ENCODE measurements at regions not wholly inside any gene's neighbourhood (a gene's known extent, or its start where the extent isn't known, plus 50 kb on each side); places are given as distances from the start of the nearest gene placed in this dataset.
A peak's percentile ranks its signal among the peaks of the same experiment; 100 is the strongest.

DNA sequence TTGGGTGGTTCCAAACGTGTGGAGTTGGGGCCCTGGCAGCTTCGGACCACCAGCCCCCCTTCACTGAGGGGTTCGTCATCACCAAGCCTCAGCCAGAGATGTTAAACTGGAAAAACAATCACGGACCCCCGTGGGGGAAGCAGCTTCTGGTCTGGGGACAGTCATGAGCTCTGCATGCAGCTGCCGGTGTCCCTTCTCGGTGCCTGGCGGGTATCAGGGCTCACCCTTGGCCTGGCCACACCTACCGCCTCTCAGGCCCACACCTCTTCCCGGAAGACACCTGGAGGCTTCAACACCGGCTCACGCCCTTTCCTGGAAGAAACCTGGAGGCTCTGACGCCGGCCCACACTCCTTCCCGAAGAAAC is 77.8 kb upstream of the BHLHE23 start:
- ATAC-seq (ENCODE audit: low FRiP score) (no peak), DNase-seq (peak; percentile 33 to 71)
- intact Hi-C loops (cut with DNase I) = no loop called here
- Histone ChIP-seq H3K4me1 (ENCODE audit: control insufficient read depth in 1 of 2, insufficient read depth in 2 of 2, low read length in 2 of 2) (no peaks in the 10 kb centered on the region), H3K27ac (ENCODE audit: low read depth in 1 of 2, low read length in 2 of 2) (no peak overlapping the region), H3K36me3 (ENCODE audit: control insufficient read depth in 1 of 2, insufficient read depth in 2 of 2, low read length in 1 of 2) (no peaks in the 10 kb centered on the region), H3K4me3 (ENCODE audit: low read length in 2 of 2) (no peak overlapping the region), H3K27me3 (ENCODE audit: control insufficient read depth in 1 of 2, insufficient read depth in 2 of 2, low read length in 1 of 2) (no peaks in the 10 kb centered on the region), H3K9me3 (ENCODE audit: control insufficient read depth, low read length) (peaks cover 2% of the 10 kb centered on the region)
- 68 to 71% methylated on average over 12 to 15 of the region's 15 CpGs for WGBS, 2 donors

DNA sequence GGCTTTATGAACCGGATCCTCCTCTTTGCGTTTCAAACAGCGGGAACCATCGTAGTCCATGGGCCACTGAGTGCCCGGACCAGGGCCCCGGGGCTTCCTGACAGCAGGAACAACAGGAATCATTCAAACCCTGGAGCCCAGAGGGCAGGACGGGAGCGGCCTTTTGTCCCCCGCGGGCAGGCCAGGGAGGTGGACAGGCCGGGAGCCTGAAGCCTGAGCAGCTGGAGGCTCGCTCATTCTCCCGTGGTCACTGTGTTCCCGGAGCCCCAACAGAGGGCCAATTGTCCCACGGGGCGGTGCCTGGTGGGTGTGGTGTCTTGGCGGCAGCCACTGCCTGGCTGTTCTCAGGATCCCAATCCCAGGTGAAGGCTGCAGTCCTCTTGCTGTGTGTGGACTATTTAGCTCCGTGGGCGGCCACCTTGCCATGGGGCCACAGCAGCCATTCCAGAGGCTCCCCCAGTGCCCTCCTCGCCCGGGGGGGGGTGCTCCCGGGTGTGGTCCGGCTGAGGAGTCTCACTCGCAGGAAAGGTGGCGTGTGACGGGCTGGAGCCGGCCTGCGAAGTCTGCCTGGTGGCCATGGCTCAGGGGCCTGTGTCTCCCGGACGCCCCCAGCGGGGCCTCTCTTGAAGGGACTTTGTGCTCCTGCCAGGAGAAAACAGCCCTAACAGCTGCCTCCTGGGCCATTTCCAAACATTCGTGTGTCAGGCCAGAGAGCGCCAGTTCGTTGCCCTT is 77.2 kb upstream of the BHLHE23 start:
- DNase-seq (peak; percentile 34 to 67), ATAC-seq (ENCODE audit: low FRiP score) (no peak)
- H3K27me3 ChIP-seq (ENCODE audit: control insufficient read depth in 1 of 2, insufficient read depth in 2 of 2, low read length in 1 of 2) = no peaks in the 10 kb centered on the region
- H3K36me3 ChIP-seq (ENCODE audit: control insufficient read depth in 1 of 2, insufficient read depth in 2 of 2, low read length in 1 of 2) = no peaks in the 10 kb centered on the region
- peaks cover 4% of the 10 kb centered on the region for H3K9me3 ChIP-seq (ENCODE audit: control insufficient read depth, low read length)
- WGBS, 2 donors = 66 to 68% methylated on average over 29 to 34 of the region's 34 CpGs
- intact Hi-C loops (cut with DNase I) = no loop called here
- H3K4me1 ChIP-seq (ENCODE audit: control insufficient read depth in 1 of 2, insufficient read depth in 2 of 2, low read length in 2 of 2) = no peaks in the 10 kb centered on the region
- H3K4me3 ChIP-seq (ENCODE audit: low read length in 2 of 2) = no peak overlapping the region
- no peak overlapping the region for H3K27ac ChIP-seq (ENCODE audit: low read depth in 1 of 2, low read length in 2 of 2)

DNA sequence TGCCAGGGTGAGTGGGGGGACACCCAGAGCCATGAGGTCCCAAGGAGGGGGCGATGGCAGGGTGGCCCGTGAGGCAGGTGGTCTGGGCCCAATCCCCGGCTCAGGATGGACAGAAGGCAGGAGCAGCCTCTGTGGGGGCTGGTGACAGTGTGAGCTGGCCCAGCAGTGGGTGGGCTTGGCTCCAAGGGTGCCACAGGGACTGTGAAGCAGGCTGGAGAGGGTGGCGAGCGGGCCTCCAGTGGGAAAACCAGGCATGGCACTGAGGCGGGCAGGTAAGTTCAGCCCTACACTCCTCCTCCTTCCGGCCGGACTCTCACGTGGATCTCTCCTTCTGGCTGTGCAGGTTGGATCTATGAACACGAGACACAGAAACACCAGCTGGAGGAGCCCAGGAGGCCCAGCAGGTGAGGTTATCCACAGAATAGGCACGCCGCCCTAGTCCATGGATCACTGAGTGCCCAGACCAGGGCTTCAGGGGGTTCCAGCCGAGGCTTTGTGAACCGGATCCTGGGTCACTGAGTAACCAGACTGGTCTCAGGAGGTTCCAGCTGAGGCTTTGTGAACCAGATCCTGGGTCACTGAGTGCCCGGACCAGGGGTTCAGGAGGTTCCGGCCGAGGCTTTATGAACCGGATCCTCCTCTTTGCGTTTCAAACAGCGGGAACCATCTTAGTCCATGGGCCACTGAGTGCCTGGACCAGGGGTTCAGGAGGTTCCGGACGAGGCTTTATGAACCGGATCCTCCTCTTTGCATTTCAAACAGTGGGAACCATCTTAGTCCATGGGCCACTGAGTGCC is 76.4 kb upstream of the BHLHE23 start:
- H3K4me1 ChIP-seq (ENCODE audit: control insufficient read depth in 1 of 2, insufficient read depth in 2 of 2, low read length in 2 of 2) = no peaks in the 10 kb centered on the region
- no peaks in the 10 kb centered on the region for H3K36me3 ChIP-seq (ENCODE audit: control insufficient read depth in 1 of 2, insufficient read depth in 2 of 2, low read length in 1 of 2)
- H3K4me3 ChIP-seq (ENCODE audit: low read length in 2 of 2) = no peak overlapping the region
- 84% methylated on average over 22 to 23 of the region's 23 CpGs for WGBS, 2 donors
- peaks cover 4% of the 10 kb centered on the region for H3K9me3 ChIP-seq (ENCODE audit: control insufficient read depth, low read length)
- no peak for ATAC-seq (ENCODE audit: low FRiP score)
- intact Hi-C loops (cut with DNase I) = no loop called here
- peak; percentile 34 to 72 for DNase-seq
- no peak overlapping the region for H3K27ac ChIP-seq (ENCODE audit: low read depth in 1 of 2, low read length in 2 of 2)
- H3K27me3 ChIP-seq (ENCODE audit: control insufficient read depth in 1 of 2, insufficient read depth in 2 of 2, low read length in 1 of 2) = no peaks in the 10 kb centered on the region

DNA sequence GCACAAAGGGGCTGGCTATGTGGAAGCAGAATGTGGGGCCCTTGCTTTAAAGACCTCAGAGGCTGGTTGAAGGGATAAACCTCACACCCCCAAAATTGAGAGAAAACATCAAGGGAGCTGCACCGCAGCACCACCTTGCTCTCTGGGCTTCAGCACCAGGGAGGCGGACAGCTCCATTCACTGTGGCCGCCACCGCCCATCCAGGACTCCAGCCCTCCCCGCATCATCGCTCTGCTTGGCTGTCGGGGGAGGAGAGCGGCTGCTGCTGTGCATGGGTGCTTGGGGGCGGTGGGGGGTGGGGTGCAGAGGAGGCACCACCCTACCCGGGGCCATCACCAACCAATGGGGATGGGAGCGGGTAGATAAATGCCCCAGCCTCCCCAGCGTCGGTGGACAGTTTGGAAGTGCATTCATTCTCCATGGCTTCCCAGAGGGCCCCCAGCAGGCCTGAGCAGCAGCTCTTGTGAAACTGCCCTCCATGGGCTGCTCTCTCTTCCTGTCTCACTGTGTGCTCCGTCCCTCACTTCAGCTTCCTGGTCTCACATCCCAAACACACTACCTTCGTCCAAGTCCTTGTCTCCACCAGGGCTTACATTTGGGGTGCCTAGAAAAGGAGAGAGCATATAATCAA is 75.7 kb upstream of the BHLHE23 start:
- Histone ChIP-seq H3K36me3 (ENCODE audit: control insufficient read depth in 1 of 2, insufficient read depth in 2 of 2, low read length in 1 of 2) (no peaks in the 10 kb centered on the region), H3K9me3 (ENCODE audit: control insufficient read depth, low read length) (peaks cover 4% of the 10 kb centered on the region), H3K27ac (ENCODE audit: low read depth in 1 of 2, low read length in 2 of 2) (no peak overlapping the region), H3K27me3 (ENCODE audit: control insufficient read depth in 1 of 2, insufficient read depth in 2 of 2, low read length in 1 of 2) (no peaks in the 10 kb centered on the region), H3K4me3 (ENCODE audit: low read length in 2 of 2) (no peak overlapping the region), H3K4me1 (ENCODE audit: control insufficient read depth in 1 of 2, insufficient read depth in 2 of 2, low read length in 2 of 2) (no peaks in the 10 kb centered on the region)
- intact Hi-C loops (cut with DNase I) = no loop called here
- DNase-seq = peak; percentile 53 to 63
- no peak for ATAC-seq (ENCODE audit: low FRiP score)
- 11 to 14% methylated on average over 15 of the region's 15 CpGs for WGBS, 2 donors

DNA sequence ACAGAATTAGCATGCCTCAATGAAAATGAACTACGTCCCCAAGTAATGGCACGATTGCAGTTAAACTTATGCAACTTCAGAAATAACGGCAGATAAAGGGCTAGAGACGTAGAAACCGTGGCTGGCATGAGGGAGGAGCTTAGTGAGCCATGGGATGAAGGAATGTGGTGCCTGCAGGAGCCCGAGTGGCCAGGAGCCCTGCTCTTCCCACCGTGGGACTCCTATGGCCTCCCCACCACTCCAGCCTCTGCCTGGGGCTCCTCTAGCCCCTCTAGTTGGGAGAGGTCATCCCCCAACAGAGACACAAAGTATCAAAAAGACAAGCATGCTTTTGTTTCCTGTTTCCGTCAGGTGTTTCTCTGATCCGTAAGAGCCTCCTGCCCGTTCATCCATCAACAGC is 75.1 kb upstream of the BHLHE23 start:
- no peak for ATAC-seq (ENCODE audit: low FRiP score)
- H3K27me3 ChIP-seq (ENCODE audit: control insufficient read depth in 1 of 2, insufficient read depth in 2 of 2, low read length in 1 of 2) = no peaks in the 10 kb centered on the region

DNA sequence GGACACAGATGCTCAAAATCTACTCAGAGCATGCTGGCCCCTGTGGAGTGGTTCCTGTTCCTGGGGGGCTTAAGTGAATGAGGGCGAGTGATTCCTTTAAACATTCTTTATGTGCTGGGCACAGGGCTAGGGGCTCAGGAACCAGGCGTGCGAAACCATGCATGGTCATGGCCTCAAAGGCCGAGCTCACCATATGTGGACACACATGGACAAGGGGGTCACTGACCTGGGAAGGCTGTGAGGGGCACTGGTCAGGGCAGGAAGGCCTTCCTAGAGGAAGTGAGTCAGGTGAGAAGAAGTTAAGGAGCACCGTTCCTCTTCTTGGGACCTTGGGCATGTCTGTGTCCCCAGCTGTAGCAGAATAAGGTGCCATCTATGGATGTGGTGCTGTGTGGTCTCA is 74.6 kb upstream of the BHLHE23 start:
- Histone ChIP-seq H3K27ac (ENCODE audit: low read depth in 1 of 2, low read length in 2 of 2) (no peak overlapping the region), H3K4me3 (ENCODE audit: low read length in 2 of 2) (no peak overlapping the region), H3K4me1 (ENCODE audit: control insufficient read depth in 1 of 2, insufficient read depth in 2 of 2, low read length in 2 of 2) (no peaks in the 10 kb centered on the region), H3K27me3 (ENCODE audit: control insufficient read depth in 1 of 2, insufficient read depth in 2 of 2, low read length in 1 of 2) (no peaks in the 10 kb centered on the region), H3K36me3 (ENCODE audit: control insufficient read depth in 1 of 2, insufficient read depth in 2 of 2, low read length in 1 of 2) (no peaks in the 10 kb centered on the region), H3K9me3 (ENCODE audit: control insufficient read depth, low read length) (peaks cover 4% of the 10 kb centered on the region)
- WGBS, 2 donors = 67 to 69% methylated on average over 5 of the region's 5 CpGs
- DNase-seq (peak in 1 of 2 donors; percentile 44), ATAC-seq (ENCODE audit: low FRiP score) (no peak)
- intact Hi-C loops (cut with DNase I) = no loop called here

More for the DNA sequence above, 75.1 kb upstream of the BHLHE23 start:
- intact Hi-C loops (cut with DNase I) = no loop called here
- Histone ChIP-seq H3K27ac (ENCODE audit: low read depth in 1 of 2, low read length in 2 of 2) (no peak overlapping the region), H3K4me3 (ENCODE audit: low read length in 2 of 2) (no peak overlapping the region), H3K36me3 (ENCODE audit: control insufficient read depth in 1 of 2, insufficient read depth in 2 of 2, low read length in 1 of 2) (no peaks in the 10 kb centered on the region), H3K4me1 (ENCODE audit: control insufficient read depth in 1 of 2, insufficient read depth in 2 of 2, low read length in 2 of 2) (no peaks in the 10 kb centered on the region), H3K9me3 (ENCODE audit: control insufficient read depth, low read length) (peaks cover 4% of the 10 kb centered on the region)
- 40 to 48% methylated on average over 10 of the region's 10 CpGs for WGBS, 2 donors
- peak; percentile 3 to 33 for DNase-seq

DNA sequence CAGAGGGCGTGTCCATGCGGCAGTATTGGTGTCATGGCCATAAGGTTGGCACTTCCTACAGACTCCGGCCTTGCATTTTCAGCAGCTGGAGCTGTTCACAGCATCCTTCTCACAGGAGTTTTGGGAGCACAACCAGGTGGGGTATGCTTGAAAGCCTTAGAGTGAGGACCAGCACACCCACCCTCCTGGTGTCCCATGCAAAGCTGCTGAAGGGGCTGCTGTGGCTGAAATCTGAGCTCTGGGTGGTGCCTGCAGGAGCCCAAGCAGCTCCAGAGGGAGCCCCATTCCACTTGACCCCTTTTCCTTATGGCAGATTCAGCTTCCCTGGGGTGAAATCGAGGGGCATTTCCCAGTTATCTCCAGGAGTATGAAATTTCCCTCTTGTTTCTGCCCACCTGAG is 74.0 kb upstream of the BHLHE23 start:
- H3K36me3 ChIP-seq (ENCODE audit: control insufficient read depth in 1 of 2, insufficient read depth in 2 of 2, low read length in 1 of 2) = no peaks in the 10 kb centered on the region
- DNase-seq (peak in 1 of 2 donors; percentile 11), ATAC-seq (ENCODE audit: low FRiP score) (no peak)
- peaks cover 7% of the 10 kb centered on the region for H3K9me3 ChIP-seq (ENCODE audit: control insufficient read depth, low read length)
- H3K27me3 ChIP-seq (ENCODE audit: control insufficient read depth in 1 of 2, insufficient read depth in 2 of 2, low read length in 1 of 2) = no peaks in the 10 kb centered on the region
- H3K4me1 ChIP-seq (ENCODE audit: control insufficient read depth in 1 of 2, insufficient read depth in 2 of 2, low read length in 2 of 2) = no peaks in the 10 kb centered on the region
- no peak overlapping the region for H3K4me3 ChIP-seq (ENCODE audit: low read length in 2 of 2)
- intact Hi-C loops (cut with DNase I) = no loop called here
- 72 to 75% methylated on average over 4 of the region's 4 CpGs for WGBS, 2 donors
- no peak overlapping the region for H3K27ac ChIP-seq (ENCODE audit: low read depth in 1 of 2, low read length in 2 of 2)

DNA sequence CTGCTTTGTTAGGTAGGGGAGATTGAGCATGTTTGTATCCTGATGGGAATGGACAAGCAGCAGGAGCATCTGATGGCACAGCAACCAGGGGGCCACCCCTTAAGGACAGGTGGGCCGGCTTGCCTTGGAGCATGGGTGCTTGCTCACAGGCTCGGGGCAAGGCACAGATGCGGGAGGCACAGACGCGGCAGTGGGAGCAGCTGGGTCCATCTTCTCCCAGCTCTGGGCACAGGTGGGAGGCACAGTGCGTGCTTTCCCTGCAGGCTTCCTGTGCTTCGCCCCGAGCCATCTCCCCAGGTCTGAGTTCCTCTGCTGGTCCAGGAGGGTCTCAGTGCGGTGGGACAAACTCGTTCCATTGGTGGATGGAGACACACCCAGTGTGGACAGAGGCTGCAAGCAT is 73.6 kb upstream of the BHLHE23 start:
- Histone ChIP-seq H3K27me3 (ENCODE audit: control insufficient read depth in 1 of 2, insufficient read depth in 2 of 2, low read length in 1 of 2) (no peaks in the 10 kb centered on the region), H3K27ac (ENCODE audit: low read depth in 1 of 2, low read length in 2 of 2) (no peak overlapping the region), H3K36me3 (ENCODE audit: control insufficient read depth in 1 of 2, insufficient read depth in 2 of 2, low read length in 1 of 2) (no peaks in the 10 kb centered on the region), H3K9me3 (ENCODE audit: control insufficient read depth, low read length) (peaks cover 7% of the 10 kb centered on the region), H3K4me1 (ENCODE audit: control insufficient read depth in 1 of 2, insufficient read depth in 2 of 2, low read length in 2 of 2) (no peaks in the 10 kb centered on the region), H3K4me3 (ENCODE audit: low read length in 2 of 2) (no peak overlapping the region)
- ATAC-seq (ENCODE audit: low FRiP score) = no peak
- DNase-seq = peak; percentile 35
- intact Hi-C loops (cut with DNase I) = no loop called here
- 81% methylated on average over 9 to 10 of the region's 10 CpGs for WGBS, 2 donors

Data from aorta (tissue), 5 donors.